Glutamatergic neuron (in vitro differentiated cells): ENCODE measurements at regions not wholly inside any gene's neighbourhood (a gene's known extent, or its start where the extent isn't known, plus 50 kb on each side); places are given as distances from the start of the nearest gene placed in this dataset.

ENCODE experiments used
- DNase-seq: peaks from one replicate; pipeline ENCODE4 v3.0.0; 2022
- H3K27ac Mint-ChIP-seq: one replicate; pipeline ENCODE4 v1.8.0; 2020; ENCODE audit warnings: mild to moderate bottlenecking, mixed read lengths, inconsistent platforms; ENCODE audit not compliant: unreplicated experiment
- H3K27me3 Mint-ChIP-seq: one replicate; pipeline ENCODE4 v1.8.0; 2020; ENCODE audit warnings: mild to moderate bottlenecking, moderate library complexity, mixed read lengths, inconsistent platforms; ENCODE audit not compliant: unreplicated experiment
- H3K36me3 Mint-ChIP-seq: one replicate; pipeline ENCODE4 v1.8.0; 2020; ENCODE audit warnings: mild to moderate bottlenecking, mixed read lengths, inconsistent platforms; ENCODE audit not compliant: unreplicated experiment
- H3K4me1 Mint-ChIP-seq: one replicate; pipeline ENCODE4 v1.8.0; 2020; ENCODE audit warnings: mild to moderate bottlenecking, low read depth, mixed read lengths, inconsistent platforms; ENCODE audit not compliant: unreplicated experiment
- H3K4me3 Mint-ChIP-seq: one replicate; pipeline ENCODE4 v1.8.0; 2020; ENCODE audit warnings: mild to moderate bottlenecking, mixed read lengths, inconsistent platforms; ENCODE audit not compliant: unreplicated experiment
- H3K9me3 Mint-ChIP-seq: one replicate; pipeline ENCODE4 v1.8.0; 2020; ENCODE audit warnings: mild to moderate bottlenecking, moderate library complexity, mixed read lengths, inconsistent platforms; ENCODE audit not compliant: unreplicated experiment
- CTCF ChIP-seq: fragments of 200-600 bp; sonication (generic); IDR thresholded peaks from one replicate; pipeline ENCODE4 v1.5.0; 2021; ENCODE audit not compliant: partially characterized antibody, unreplicated experiment

GRCh38 chr18:30743033-30743432 lies 299.5 kb downstream of the DSC3 start:
- Mint-ChIP-seq H3K27me3 (no peaks in the 10 kb centered on the region), H3K36me3 (peaks cover 4% of the 10 kb centered on the region), H3K4me1 (peaks cover 3% of the 10 kb centered on the region), H3K9me3 (no peaks in the 10 kb centered on the region), H3K27ac (no peak overlapping the region), H3K4me3 (no peak overlapping the region)
- no peak for DNase-seq
- TF ChIP-seq CTCF = no peak

- H3K4me1 Mint-ChIP-seq = no peaks in the 10 kb centered on the region
- H3K27ac Mint-ChIP-seq = no peak overlapping the region
- no peak overlapping the region for H3K4me3 Mint-ChIP-seq
- no peak for DNase-seq
- TF ChIP-seq CTCF = no peak
- no peaks in the 10 kb centered on the region for H3K27me3 Mint-ChIP-seq
- peaks cover 5% of the 10 kb centered on the region for H3K9me3 Mint-ChIP-seq
- peaks cover 12% of the 10 kb centered on the region for H3K36me3 Mint-ChIP-seq
Observed at GRCh38 chr18:30730915-30731314, 311.6 kb downstream of the DSC3 start.

GRCh38 chr18:30727849-30728248 lies 314.7 kb downstream of the DSC3 start:
- H3K36me3 Mint-ChIP-seq = peaks cover 14% of the 10 kb centered on the region
- H3K27me3 Mint-ChIP-seq = no peaks in the 10 kb centered on the region
- no peaks in the 10 kb centered on the region for H3K4me1 Mint-ChIP-seq
- no peak for DNase-seq
- H3K27ac Mint-ChIP-seq = no peak overlapping the region
- no peak overlapping the region for H3K4me3 Mint-ChIP-seq
- TF ChIP-seq CTCF = no peak
- H3K9me3 Mint-ChIP-seq = peaks cover 3% of the 10 kb centered on the region

GRCh38 chr18:30713299-30713698 lies 329.2 kb downstream of the DSC3 start:
- DNase-seq = no peak
- no peaks in the 10 kb centered on the region for H3K27me3 Mint-ChIP-seq
- no peak overlapping the region for H3K27ac Mint-ChIP-seq
- H3K36me3 Mint-ChIP-seq = no peaks in the 10 kb centered on the region
- H3K4me1 Mint-ChIP-seq = no peaks in the 10 kb centered on the region
- H3K9me3 Mint-ChIP-seq = no peaks in the 10 kb centered on the region
- no peak overlapping the region for H3K4me3 Mint-ChIP-seq
- TF ChIP-seq CTCF = no peak

- H3K4me1 Mint-ChIP-seq = no peaks in the 10 kb centered on the region
- H3K27me3 Mint-ChIP-seq = no peaks in the 10 kb centered on the region
- H3K36me3 Mint-ChIP-seq = no peaks in the 10 kb centered on the region
- no peak for TF ChIP-seq CTCF
- H3K27ac Mint-ChIP-seq = no peak overlapping the region
- no peak overlapping the region for H3K4me3 Mint-ChIP-seq
- DNase-seq = no peak
- H3K9me3 Mint-ChIP-seq = no peaks in the 10 kb centered on the region
Observed at GRCh38 chr18:30712383-30712782, 330.2 kb downstream of the DSC3 start.
